CMK (cell line): ENCODE measurements at regions not wholly inside any gene's neighbourhood (a gene's known extent, or its start where the extent isn't known, plus 50 kb on each side); places are given as distances from the start of the nearest gene placed in this dataset.
"Not testable (repeated sequence)": the region's sequence is repeated elsewhere in the genome, so short reads cannot be mapped to it uniquely, and the experiment has no call there.

Source experiments
- DNase-seq: peaks from one replicate; pipeline ENCODE4 v3.0.0-alpha.2; 2010; ENCODE audit warnings: low read depth

GRCh38 chr16:46387720-46388119, 233.5 kb downstream of the SHCBP1 start:
- not testable (repeated sequence) for DNase-seq

GRCh38 chr16:46386805-46387620, 234.2 kb downstream of the SHCBP1 start:
- DNase-seq = not testable (repeated sequence)

GRCh38 chr16:46386110-46386771, 234.9 kb downstream of the SHCBP1 start:
- DNase-seq = not testable (repeated sequence)

GRCh38 chr16:46384285-46385061, 236.7 kb downstream of the SHCBP1 start:
- peak; percentile 50 for DNase-seq

GRCh38 chr16:46383581-46383980, 237.6 kb downstream of the SHCBP1 start:
- DNase-seq = not testable (repeated sequence)

- peak; percentile 49 for DNase-seq
These were observed 238.2 kb downstream of the SHCBP1 start for GRCh38 chr16:46382791-46383541.

- not testable (repeated sequence) for DNase-seq
These were observed 239.1 kb downstream of the SHCBP1 start for GRCh38 chr16:46382079-46382478.

GRCh38 chr16:46381344-46381743, 239.8 kb downstream of the SHCBP1 start:
- not testable (repeated sequence) for DNase-seq
